ENCODE measurements at regions not wholly inside any gene's neighbourhood (a gene's known extent, or its start where the extent isn't known, plus 50 kb on each side); places are given as distances from the start of the nearest gene placed in this dataset.

GRCh38 chr22:42330170-42330569 is 59.7 kb upstream of the TCF20 start:
- Mint-ChIP-seq H3K27me3 (peaks cover 9% of the 10 kb centered on the region), H3K4me1 (peaks cover 8% of the 10 kb centered on the region), H3K4me3 (no peak overlapping the region), H3K36me3 (no peaks in the 10 kb centered on the region), H3K9me3 (no peaks in the 10 kb centered on the region), H3K27ac (no peak overlapping the region)
- ATAC-seq (ENCODE audit: low read depth) (no peak), DNase-seq (ENCODE audit: low spot score in 2 of 2) (no peak)

- no peak overlapping the region for H3K4me3 Mint-ChIP-seq
- H3K27me3 Mint-ChIP-seq, result peaks cover 9% of the 10 kb centered on the region
- H3K36me3 Mint-ChIP-seq, result no peaks in the 10 kb centered on the region
- DNase-seq (ENCODE audit: low spot score in 2 of 2) (no peak), ATAC-seq (ENCODE audit: low read depth) (no peak)
- peaks cover 10% of the 10 kb centered on the region for H3K4me1 Mint-ChIP-seq
- no peaks in the 10 kb centered on the region for H3K9me3 Mint-ChIP-seq
- no peak overlapping the region for H3K27ac Mint-ChIP-seq
These were observed 59.1 kb upstream of the TCF20 start for GRCh38 chr22:42329504-42329903.

- no peak overlapping the region for H3K4me3 Mint-ChIP-seq
These were observed 58.3 kb upstream of the TCF20 start for GRCh38 chr22:42328784-42329145.

GRCh38 chr22:42328130-42328783 is 57.8 kb upstream of the TCF20 start:
- no peak overlapping the region for H3K4me3 Mint-ChIP-seq
- H3K27ac Mint-ChIP-seq, result no peak overlapping the region
- no peak for ATAC-seq (ENCODE audit: low read depth)
- H3K36me3 Mint-ChIP-seq, result no peaks in the 10 kb centered on the region
- H3K9me3 Mint-ChIP-seq, result peaks cover 2% of the 10 kb centered on the region
- H3K27me3 Mint-ChIP-seq, result peaks cover 9% of the 10 kb centered on the region
- no peak for DNase-seq (ENCODE audit: low spot score in 2 of 2)
- peaks cover 10% of the 10 kb centered on the region for H3K4me1 Mint-ChIP-seq

More at GRCh38 chr22:42328784-42329145, 58.3 kb upstream of the TCF20 start:
- Mint-ChIP-seq H3K27me3 (peaks cover 9% of the 10 kb centered on the region), H3K9me3 (peaks cover 2% of the 10 kb centered on the region), H3K4me1 (peaks cover 10% of the 10 kb centered on the region), H3K27ac (no peak overlapping the region), H3K36me3 (no peaks in the 10 kb centered on the region)
- no peak for DNase-seq (ENCODE audit: low spot score in 2 of 2)
- ATAC-seq (ENCODE audit: low read depth), result no peak

GRCh38 chr22:42327462-42328129 is 57.1 kb upstream of the TCF20 start:
- Mint-ChIP-seq H3K9me3 (peaks cover 2% of the 10 kb centered on the region), H3K27ac (no peak overlapping the region), H3K4me3 (no peak overlapping the region), H3K27me3 (peaks cover 9% of the 10 kb centered on the region), H3K4me1 (peaks cover 10% of the 10 kb centered on the region), H3K36me3 (no peaks in the 10 kb centered on the region)
- ATAC-seq (ENCODE audit: low read depth) (no peak), DNase-seq (ENCODE audit: low spot score in 2 of 2) (no peak)

- Mint-ChIP-seq H3K9me3 (peaks cover 2% of the 10 kb centered on the region), H3K27me3 (peaks cover 9% of the 10 kb centered on the region), H3K27ac (no peak overlapping the region), H3K4me3 (no peak overlapping the region), H3K36me3 (no peaks in the 10 kb centered on the region), H3K4me1 (peaks cover 10% of the 10 kb centered on the region)
- DNase-seq (ENCODE audit: low spot score in 2 of 2) (no peak), ATAC-seq (ENCODE audit: low read depth) (no peak)
These were observed 56.3 kb upstream of the TCF20 start for GRCh38 chr22:42326801-42327200.

GRCh38 chr22:42326301-42326700 is 55.8 kb upstream of the TCF20 start:
- Mint-ChIP-seq H3K27me3 (peaks cover 9% of the 10 kb centered on the region), H3K27ac (no peak overlapping the region), H3K9me3 (peaks cover 2% of the 10 kb centered on the region), H3K36me3 (no peaks in the 10 kb centered on the region), H3K4me3 (no peak overlapping the region), H3K4me1 (peaks cover 10% of the 10 kb centered on the region)
- ATAC-seq (ENCODE audit: low read depth), result no peak
- DNase-seq (ENCODE audit: low spot score in 2 of 2), result no peak

- Mint-ChIP-seq H3K4me3 (no peak overlapping the region), H3K9me3 (peaks cover 2% of the 10 kb centered on the region), H3K4me1 (peaks cover 12% of the 10 kb centered on the region), H3K27ac (no peak overlapping the region), H3K27me3 (peaks cover 11% of the 10 kb centered on the region), H3K36me3 (no peaks in the 10 kb centered on the region)
- no peak for ATAC-seq (ENCODE audit: low read depth)
- DNase-seq (ENCODE audit: low spot score in 2 of 2), result no peak
These were observed 54.7 kb upstream of the TCF20 start for GRCh38 chr22:42324990-42325710.

- Mint-ChIP-seq H3K27me3 (peaks cover 13% of the 10 kb centered on the region), H3K36me3 (no peaks in the 10 kb centered on the region), H3K4me1 (peaks cover 12% of the 10 kb centered on the region), H3K9me3 (peaks cover 2% of the 10 kb centered on the region), H3K27ac (peak overlapping the region; percentile 14), H3K4me3 (no peak overlapping the region)
- ATAC-seq (ENCODE audit: low read depth), result no peak
- DNase-seq (ENCODE audit: low spot score in 2 of 2), result no peak
These were observed 54.1 kb upstream of the TCF20 start for GRCh38 chr22:42324566-42324965.

GRCh38 chr22:42323971-42324370 is 53.5 kb upstream of the TCF20 start:
- Mint-ChIP-seq H3K27me3 (peaks cover 8% of the 10 kb centered on the region), H3K4me3 (no peak overlapping the region)

GRCh38 chr22:42322562-42322926 is 52.1 kb upstream of the TCF20 start:
- ATAC-seq (ENCODE audit: low read depth) (no peak), DNase-seq (ENCODE audit: low spot score in 2 of 2) (no peak)
- no peak overlapping the region for H3K27ac Mint-ChIP-seq
- peaks cover 2% of the 10 kb centered on the region for H3K9me3 Mint-ChIP-seq
- no peak overlapping the region for H3K4me3 Mint-ChIP-seq
- no peaks in the 10 kb centered on the region for H3K36me3 Mint-ChIP-seq
- peaks cover 7% of the 10 kb centered on the region for H3K27me3 Mint-ChIP-seq
- H3K4me1 Mint-ChIP-seq, result peaks cover 8% of the 10 kb centered on the region

More at GRCh38 chr22:42323971-42324370, 53.5 kb upstream of the TCF20 start:
- Mint-ChIP-seq H3K36me3 (no peaks in the 10 kb centered on the region), H3K4me1 (peaks cover 12% of the 10 kb centered on the region), H3K9me3 (peaks cover 2% of the 10 kb centered on the region), H3K27ac (no peak overlapping the region)
- DNase-seq (ENCODE audit: low spot score in 2 of 2) (no peak), ATAC-seq (ENCODE audit: low read depth) (no peak)

- Mint-ChIP-seq H3K4me3 (no peak overlapping the region), H3K36me3 (no peaks in the 10 kb centered on the region), H3K27me3 (peaks cover 11% of the 10 kb centered on the region), H3K27ac (no peak overlapping the region), H3K4me1 (peaks cover 7% of the 10 kb centered on the region), H3K9me3 (peaks cover 2% of the 10 kb centered on the region)
- ATAC-seq (ENCODE audit: low read depth) (no peak), DNase-seq (ENCODE audit: low spot score in 2 of 2) (no peak)
These were observed 51.6 kb upstream of the TCF20 start for GRCh38 chr22:42321908-42322561.

- Mint-ChIP-seq H3K27ac (no peak overlapping the region), H3K4me1 (peaks cover 15% of the 10 kb centered on the region), H3K9me3 (peaks cover 2% of the 10 kb centered on the region), H3K36me3 (no peaks in the 10 kb centered on the region), H3K27me3 (peaks cover 15% of the 10 kb centered on the region), H3K4me3 (no peak overlapping the region)
- DNase-seq (ENCODE audit: low spot score in 2 of 2) (no peak), ATAC-seq (ENCODE audit: low read depth) (no peak)
These were observed 50.3 kb upstream of the TCF20 start for GRCh38 chr22:42320443-42321416.

Data from memory B cell (primary cell).